B cell (primary cell): ENCODE measurements at regions not wholly inside any gene's neighbourhood (a gene's known extent, or its start where the extent isn't known, plus 50 kb on each side); places are given as distances from the start of the nearest gene placed in this dataset.

Experiments used
- ATAC-seq: fragments of 200-7000 bp; cut with Tn5 transposase; one replicate; pipeline ENCODE4 v1.10.0; 2021; ENCODE audit warnings: low read depth, mild to moderate bottlenecking, moderate number of reproducible peaks, moderate library complexity
- CTCF ChIA-PET: fragments of 350-600 bp; sonication (Branson Sonifier 250); formaldehyde crosslinking; loops from one replicate; lab custom pipeline; 2021; ENCODE audit warnings: antibody characterized with exemption, inconsistent platforms; lab: Charles Lee
- POLR2A ChIA-PET: fragments of 350-600 bp; sonication (Branson Sonifier 250); formaldehyde crosslinking; loops from one replicate; lab custom pipeline; 2021; ENCODE audit warnings: antibody characterized with exemption; lab: Charles Lee
- DNase-seq: peaks from one replicate; pipeline ENCODE4 v3.0.0; 2013
- H2AFZ ChIP-seq: 2 replicates; pipeline ENCODE4 v1.6.1; 2012; ENCODE audit warnings: mild to moderate bottlenecking, low read depth, low read length; ENCODE audit not compliant: insufficient read depth, poor library complexity, severe bottlenecking
- H3K27ac ChIP-seq, 2 donors: 1 replicate in 1 of 2; 2 replicates in 1 of 2; pipeline ENCODE4 v1.5.1; 2012 to 2013; ENCODE audit warnings: low read length in 2 of 2, mild to moderate bottlenecking in 2 of 2, moderate library complexity in 1 of 2
- H3K27me3 ChIP-seq, 4 experiments: fragments of 200-600 bp in 1 of 4; sonication (generic) in 1 of 4; replicated peaks in 1 of 4; 1 replicate in 2 of 4; 2 replicates in 2 of 4; pipeline versions ENCODE4 v1.6.1 to v1.7.0; 2013 to 2016; ENCODE audit warnings: low read length in 3 of 4, mild to moderate bottlenecking in 2 of 4, mixed read lengths in 1 of 4, moderate library complexity in 1 of 4; ENCODE audit not compliant: insufficient read depth in 4 of 4, control insufficient read depth in 3 of 4; ENCODE audit errors: control extremely low read depth in 1 of 4
- H3K36me3 ChIP-seq, 2 experiments: replicated peaks in 1 of 2; 1 replicate in 1 of 2; 2 replicates in 1 of 2; pipeline versions ENCODE4 v1.6.1 to v1.7.1; 2013; ENCODE audit warnings: low read length in 1 of 2; ENCODE audit not compliant: insufficient read depth in 2 of 2, control insufficient read depth in 1 of 2; ENCODE audit errors: control extremely low read depth in 1 of 2, extremely low read depth in 1 of 2
- H3K4me1 ChIP-seq, 2 donors: fragments of 200-600 bp in 1 of 2; sonication (generic) in 1 of 2; 1 replicate in 1 of 2; 2 replicates in 1 of 2; pipeline versions ENCODE4 v1.5.1 to v1.6.1; 2013 to 2017; ENCODE audit warnings: low read length in 2 of 2; ENCODE audit not compliant: control insufficient read depth in 2 of 2, insufficient read depth in 2 of 2
- H3K4me2 ChIP-seq: replicated peaks from 2 replicates; pipeline ENCODE3; 2012; ENCODE audit warnings: mild to moderate bottlenecking, low read depth, low read length; ENCODE audit not compliant: poor library complexity, severe bottlenecking
- H3K4me3 ChIP-seq, 5 experiments: fragments of 200-600 bp in 1 of 5; sonication (generic) in 1 of 5; 1 replicate in 3 of 5; 2 replicates in 2 of 5; pipeline versions ENCODE4 v1.5.1 to v1.7.0; 2011 to 2016; ENCODE audit warnings: low read length in 4 of 5, mild to moderate bottlenecking in 4 of 5, low read depth in 2 of 5, control low read depth in 1 of 5, moderate library complexity in 1 of 5; ENCODE audit not compliant: insufficient read depth in 1 of 5; ENCODE audit errors: control extremely low read depth in 1 of 5, extremely low read depth in 1 of 5
- H3K79me2 ChIP-seq: fragments of 200-600 bp; sonication (generic); one replicate; pipeline ENCODE4 v1.6.0; 2016; ENCODE audit warnings: low read length; ENCODE audit not compliant: control insufficient read depth, insufficient read depth
- H3K9ac ChIP-seq: fragments of 200-600 bp; sonication (generic); 2 replicates; pipeline ENCODE4 v1.6.1; 2017; ENCODE audit warnings: mild to moderate bottlenecking, low read length, moderate library complexity
- H3K9me3 ChIP-seq, 3 donors: one replicate each; pipeline versions ENCODE4 v1.6.1 to v1.7.1; 2013; ENCODE audit warnings: low read length in 2 of 3; ENCODE audit not compliant: control insufficient read depth in 2 of 3, insufficient read depth in 1 of 3; ENCODE audit errors: control extremely low read depth in 1 of 3
- H4K20me1 ChIP-seq: 2 replicates; pipeline ENCODE4 v1.6.0; 2012; ENCODE audit warnings: mild to moderate bottlenecking, low read length; ENCODE audit not compliant: insufficient read depth, control insufficient read depth, poor library complexity, severe bottlenecking
- H3K27ac Mint-ChIP-seq: one replicate; pipeline ENCODE4 v1.8.0; 2021; ENCODE audit warnings: mixed read lengths
- H3K27me3 Mint-ChIP-seq: one replicate; pipeline ENCODE4 v1.8.0; 2021; ENCODE audit warnings: mixed read lengths
- H3K4me1 Mint-ChIP-seq: one replicate; pipeline ENCODE4 v1.8.0; 2021; ENCODE audit warnings: mixed read lengths
- H3K4me3 Mint-ChIP-seq: one replicate; pipeline ENCODE4 v1.8.0; 2021; ENCODE audit warnings: mixed read lengths
- H3K9me3 Mint-ChIP-seq: one replicate; pipeline ENCODE4 v1.8.0; 2022; ENCODE audit warnings: mixed read lengths; ENCODE audit not compliant: insufficient read depth
- CTCF ChIP-seq: fragments of 200-600 bp; IDR thresholded peaks from one replicate; pipeline ENCODE4 v1.8.0; 2022; ENCODE audit warnings: antibody characterized with exemption, mild to moderate bottlenecking
- EZH2 ChIP-seq: IDR thresholded peaks from 2 replicates; pipeline ENCODE4 v1.6.1; 2012; ENCODE audit warnings: borderline replicate concordance, low read depth, mild to moderate bottlenecking, moderate library complexity, low read length; ENCODE audit not compliant: insufficient read depth, poor library complexity, severe bottlenecking
- WGBS: methylation state at CpG from one replicate; pipeline ENCODE4 v1.1.5; 2013; ENCODE audit warnings: missing lambda C conversion rate; ENCODE audit not compliant: insufficient coverage; 5-methylcytosine and 5-hydroxymethylcytosine counted together
- intact Hi-C: fragments of 100-400 bp; cut with micrococcal nuclease; formaldehyde crosslinking; loops from one replicate; pipeline ENCODE4 v1.10.0; 2022

- no peak overlapping the region for H3K9ac ChIP-seq
- H2AFZ ChIP-seq: no peak overlapping the region
- H3K79me2 ChIP-seq: no peaks in the 10 kb centered on the region
- H3K4me1 ChIP-seq: no peaks in the 10 kb centered on the region
- WGBS: 100% methylated on average over 1 of the region's 4 CpGs
- no peaks in the 10 kb centered on the region for H3K4me1 Mint-ChIP-seq
- H3K4me3 Mint-ChIP-seq: no peak overlapping the region
- H3K27ac Mint-ChIP-seq: no peak overlapping the region
- POLR2A ChIA-PET: no interaction called here
- TF ChIP-seq EZH2 (no peak), CTCF (no peak)
- DNase-seq (no peak), ATAC-seq (no peak)
- CTCF ChIA-PET: no interaction called here
- intact Hi-C loops: no loop called here
- no peaks in the 10 kb centered on the region for H3K36me3 ChIP-seq
- H3K27ac ChIP-seq: no peak overlapping the region
- H3K4me2 ChIP-seq: no peak overlapping the region
- no peaks in the 10 kb centered on the region for H4K20me1 ChIP-seq
- no peak overlapping the region for H3K4me3 ChIP-seq
- no peaks in the 10 kb centered on the region for H3K9me3 Mint-ChIP-seq
- H3K27me3 Mint-ChIP-seq: no peaks in the 10 kb centered on the region
- peaks cover 0 to 3% (median 0%) of the 10 kb centered on the region in 3 donors for H3K9me3 ChIP-seq
- H3K27me3 ChIP-seq: no peaks in the 10 kb centered on the region
Observed at GRCh38 chr1:80158266-80158665, 1151.7 kb upstream of the ADGRL4 start.

GRCh38 chr1:80155371-80155770 is 1148.8 kb upstream of the ADGRL4 start:
- 69% methylated on average over 2 of the region's 2 CpGs for WGBS
- no peaks in the 10 kb centered on the region for H3K4me1 Mint-ChIP-seq
- Histone ChIP-seq H3K79me2 (no peaks in the 10 kb centered on the region), H3K4me1 (no peaks in the 10 kb centered on the region), H3K27ac (no peak overlapping the region), H2AFZ (no peak overlapping the region), H3K9ac (no peak overlapping the region), H4K20me1 (no peaks in the 10 kb centered on the region), H3K27me3 (no peaks in the 10 kb centered on the region), H3K4me2 (no peak overlapping the region), H3K4me3 (no peak overlapping the region), H3K36me3 (no peaks in the 10 kb centered on the region), H3K9me3 (peaks cover 0 to 3% (median 0%) of the 10 kb centered on the region in 3 donors)
- ChIA-PET CTCF (no interaction called here), POLR2A (no interaction called here)
- TF ChIP-seq EZH2 (no peak), CTCF (no peak)
- intact Hi-C loops: no loop called here
- ATAC-seq: no peak
- DNase-seq: no peak
- no peaks in the 10 kb centered on the region for H3K27me3 Mint-ChIP-seq
- no peak overlapping the region for H3K4me3 Mint-ChIP-seq
- H3K9me3 Mint-ChIP-seq: no peaks in the 10 kb centered on the region
- no peak overlapping the region for H3K27ac Mint-ChIP-seq
